Fibroblast of lung (primary cell): ENCODE measurements at regions not wholly inside any gene's neighbourhood (a gene's known extent, or its start where the extent isn't known, plus 50 kb on each side); places are given as distances from the start of the nearest gene placed in this dataset.

Experiments
- CTCF ChIP-seq, 2 donors: IDR thresholded peaks in 1 of 2; conservative IDR thresholded peaks in 1 of 2; 1 replicate in 1 of 2; 2 replicates in 1 of 2; pipeline ENCODE4 v1.5.1; 2011 to 2012; ENCODE audit warnings: low read length in 2 of 2, control low read depth in 1 of 2, inconsistent platforms in 1 of 2, low read depth in 1 of 2, mild to moderate bottlenecking in 1 of 2
- EZH2 ChIP-seq: IDR thresholded peaks from 2 replicates; pipeline ENCODE4 v1.5.1; 2012; ENCODE audit warnings: low read length, control low read depth, mild to moderate bottlenecking; ENCODE audit errors: missing control alignments

- TF ChIP-seq CTCF (conservative IDR thresholded peaks at IDR 0.05 in 1 of 2, IDR thresholded peaks at IDR 0.05 in 1 of 2; ENCODE audit: low read depth in 1 of 2, low read length in 2 of 2) (no peak), EZH2 (no peak)
Observed at GRCh38 chr14:98965076-98965475, 306.9 kb downstream of the BCL11B start.
